ENCODE measurements at regions not wholly inside any gene's neighbourhood (a gene's known extent, or its start where the extent isn't known, plus 50 kb on each side); places are given as distances from the start of the nearest gene placed in this dataset.

GRCh38 chr2:57740891-57741290 lies 305.7 kb upstream of the VRK2 start:
- DNase-seq = no peak

- no peak for DNase-seq
These were observed 293.0 kb upstream of the VRK2 start for GRCh38 chr2:57753636-57754035.

DNA sequence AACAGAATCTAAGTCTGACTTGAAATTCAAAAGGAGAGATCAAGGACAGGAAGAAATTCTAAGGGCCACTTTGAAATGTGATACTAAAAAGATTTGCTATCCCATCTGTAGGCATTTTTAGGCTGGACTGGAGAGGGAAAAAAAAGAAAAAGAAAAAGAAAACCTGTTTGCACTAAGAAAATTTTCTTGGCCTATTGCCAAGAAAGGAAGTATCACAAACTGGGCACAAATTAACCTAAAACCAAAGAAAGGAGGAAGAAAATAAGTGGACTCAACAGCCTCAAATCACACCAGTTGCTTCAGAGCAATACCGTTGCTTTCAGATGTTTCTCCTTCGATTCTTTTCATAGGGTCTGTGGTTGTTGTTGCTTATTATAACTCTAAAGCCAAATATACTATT lies 287.9 kb upstream of the VRK2 start:
- no peak for DNase-seq

DNA sequence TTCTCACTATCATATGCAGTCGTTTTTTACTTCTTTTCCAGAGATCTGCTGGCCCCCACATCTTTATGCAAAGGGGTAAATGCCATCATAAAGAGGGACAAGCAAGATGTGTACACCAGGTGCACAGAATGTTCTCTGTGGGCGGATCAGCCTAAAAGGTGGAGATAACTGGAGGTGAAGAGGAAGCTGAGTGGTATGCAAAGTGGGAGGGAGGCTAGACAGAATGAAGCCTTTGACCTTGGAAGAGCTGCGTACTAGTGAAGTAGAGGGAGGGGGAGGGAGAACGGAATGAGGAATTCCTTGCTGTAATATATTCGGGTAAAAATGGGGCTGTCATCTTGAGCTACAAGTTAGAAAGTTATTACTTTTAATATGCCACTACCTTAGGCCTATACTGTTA lies 287.5 kb upstream of the VRK2 start:
- DNase-seq = no peak

DNA sequence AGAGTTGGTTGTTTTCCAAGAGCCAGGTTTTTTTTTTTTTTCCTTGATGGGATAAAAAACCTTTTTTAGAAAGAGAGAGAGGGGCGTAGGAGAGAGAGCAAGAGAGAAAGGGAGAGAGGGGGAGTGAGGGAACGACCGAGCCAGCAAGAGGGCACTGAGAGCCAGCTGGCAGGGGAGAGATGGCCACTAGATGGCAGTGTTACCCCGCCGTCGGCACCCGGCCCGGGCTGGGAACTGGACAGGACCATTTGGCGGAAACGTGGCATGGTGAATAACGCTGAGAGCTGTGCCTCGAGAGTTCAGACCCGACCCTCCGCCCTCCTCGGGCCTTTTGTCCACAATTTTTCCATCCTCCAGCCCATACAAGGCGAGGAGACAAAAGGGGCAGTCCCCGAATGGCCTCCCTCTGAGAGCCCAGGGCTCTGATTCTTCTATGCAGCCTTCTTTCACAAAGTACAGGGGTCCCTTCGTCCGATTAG lies 286.7 kb upstream of the VRK2 start:
- peak; percentile 94 for DNase-seq

DNA sequence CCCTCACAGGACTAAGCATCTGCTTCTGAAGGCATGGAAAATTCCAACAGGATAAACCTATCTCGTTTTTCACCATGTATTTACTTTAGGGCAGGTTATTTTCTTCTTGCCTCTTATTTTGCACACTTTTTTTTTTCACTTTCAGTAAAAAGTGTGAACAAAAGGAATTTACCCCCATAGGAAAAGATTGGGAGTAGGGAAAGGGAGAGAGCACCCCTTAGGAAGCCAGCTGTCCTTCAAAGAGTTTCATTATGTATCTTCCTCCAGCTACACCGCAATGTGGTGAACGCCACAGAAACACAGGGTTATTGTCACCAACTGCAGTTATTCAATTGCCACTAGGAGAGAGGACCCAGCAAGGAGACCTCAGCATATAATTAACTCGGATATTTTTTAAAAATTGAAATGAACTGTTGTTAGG lies 286.2 kb upstream of the VRK2 start:
- peak; percentile 38 for DNase-seq

DNA sequence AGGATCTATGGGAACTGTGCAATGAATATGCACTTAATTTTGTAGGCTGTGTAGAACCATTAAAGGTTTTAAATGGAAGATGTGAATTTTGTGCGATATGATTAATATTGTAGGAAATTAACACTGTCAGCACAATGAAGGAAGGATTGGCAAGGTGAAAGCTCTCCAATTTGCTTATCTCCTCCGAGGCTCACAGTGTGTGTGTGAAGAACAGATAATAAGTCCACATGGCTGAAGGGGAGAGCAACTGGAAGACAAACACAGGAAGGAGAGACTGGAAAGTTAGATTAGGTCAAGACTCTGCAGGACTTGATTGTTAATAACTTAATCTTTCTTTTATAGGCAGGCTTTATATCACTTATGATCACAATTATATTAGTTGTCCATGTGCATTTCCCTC lies 269.7 kb upstream of the VRK2 start:
- DNase-seq = no peak

- no peak for DNase-seq
These were observed 264.0 kb upstream of the VRK2 start for GRCh38 chr2:57782587-57782986.

- no peak for DNase-seq
These were observed 253.3 kb upstream of the VRK2 start for GRCh38 chr2:57793310-57793709.

DNA sequence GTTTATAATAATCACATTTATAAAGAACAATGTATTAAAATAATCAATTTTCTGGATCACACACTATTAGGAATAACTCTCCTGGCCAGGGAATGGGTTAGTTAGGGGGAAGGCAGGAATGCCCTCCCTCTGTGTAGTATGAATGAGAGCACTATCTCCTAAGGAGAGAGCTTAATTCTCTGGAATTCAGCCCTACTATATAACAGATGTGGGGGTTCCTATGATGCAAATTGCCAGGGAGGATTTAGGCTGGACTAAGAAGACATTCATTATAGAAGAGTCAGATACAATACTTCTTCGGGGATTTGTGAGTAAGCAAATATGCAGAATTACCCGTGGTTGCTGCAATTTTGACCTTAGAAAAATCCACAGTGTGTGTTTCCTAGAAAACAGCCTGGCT lies 250.1 kb upstream of the VRK2 start:
- no peak for DNase-seq

DNA sequence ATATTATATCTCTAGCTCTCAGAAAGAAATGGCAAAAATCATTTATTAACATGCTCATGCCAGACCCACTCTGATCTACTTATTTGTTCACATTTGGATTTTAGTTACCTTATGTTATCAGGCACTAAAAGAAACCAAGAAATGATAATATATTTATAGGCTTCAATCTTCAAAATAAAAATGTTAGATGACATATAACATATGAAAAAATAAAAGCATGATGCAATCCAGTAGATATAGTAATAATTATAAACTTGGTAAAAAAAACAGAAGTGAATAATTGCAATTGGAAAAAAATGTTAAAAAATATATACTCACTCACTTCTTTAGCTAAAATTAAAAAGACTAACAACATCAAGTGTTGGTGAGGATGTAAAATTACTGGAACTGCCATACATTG lies 248.3 kb upstream of the VRK2 start:
- no peak for DNase-seq

- DNase-seq = no peak
These were observed 244.4 kb upstream of the VRK2 start for GRCh38 chr2:57802243-57802642.

DNA sequence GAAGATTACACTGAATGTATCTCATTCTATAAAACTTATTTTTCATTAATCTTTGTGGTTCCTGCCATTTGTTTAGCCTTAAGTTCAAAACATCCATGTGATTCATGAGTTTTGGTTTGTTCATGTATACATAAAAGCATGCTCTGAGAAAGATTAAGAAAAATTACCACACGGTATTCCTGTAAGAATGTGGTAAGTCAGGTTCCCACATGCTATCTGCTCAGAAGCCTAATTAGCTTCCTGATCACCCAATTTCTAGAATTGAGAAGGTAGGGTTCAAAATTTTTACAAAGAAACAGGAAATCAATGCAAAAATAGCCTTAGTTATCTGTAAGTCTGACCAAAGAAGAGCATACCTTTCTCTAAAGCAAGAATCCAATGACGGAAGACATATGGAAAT lies 241.6 kb upstream of the VRK2 start:
- no peak for DNase-seq

DNA sequence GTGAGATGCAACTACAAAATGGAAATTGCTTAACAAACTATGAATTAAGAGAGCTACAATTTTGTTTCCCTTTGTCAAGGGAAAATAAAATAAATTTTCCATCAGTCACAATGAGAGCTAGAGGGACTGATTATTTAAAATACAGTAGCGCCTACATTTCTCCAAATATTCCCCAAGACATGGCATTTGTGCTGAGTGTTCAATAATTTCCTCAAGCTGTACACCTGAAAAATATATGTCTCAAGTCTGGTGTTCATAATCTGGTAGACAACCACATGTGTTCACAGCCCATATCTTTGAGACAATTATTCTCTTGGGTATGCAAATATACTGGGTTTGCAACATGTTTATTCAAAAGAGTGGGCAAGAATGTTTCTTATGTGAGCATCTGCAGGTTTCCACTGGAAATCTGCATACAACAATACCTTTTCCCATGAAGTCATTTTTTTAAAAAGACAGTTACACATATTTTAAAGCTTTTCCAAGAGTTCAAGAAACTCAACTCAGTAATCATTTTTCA lies 240.1 kb upstream of the VRK2 start:
- no peak for DNase-seq

- no peak for DNase-seq
These were observed 237.4 kb upstream of the VRK2 start for GRCh38 chr2:57809230-57809629.

GRCh38 chr2:57821088-57821487 lies 225.5 kb upstream of the VRK2 start:
- DNase-seq = no peak

DNA sequence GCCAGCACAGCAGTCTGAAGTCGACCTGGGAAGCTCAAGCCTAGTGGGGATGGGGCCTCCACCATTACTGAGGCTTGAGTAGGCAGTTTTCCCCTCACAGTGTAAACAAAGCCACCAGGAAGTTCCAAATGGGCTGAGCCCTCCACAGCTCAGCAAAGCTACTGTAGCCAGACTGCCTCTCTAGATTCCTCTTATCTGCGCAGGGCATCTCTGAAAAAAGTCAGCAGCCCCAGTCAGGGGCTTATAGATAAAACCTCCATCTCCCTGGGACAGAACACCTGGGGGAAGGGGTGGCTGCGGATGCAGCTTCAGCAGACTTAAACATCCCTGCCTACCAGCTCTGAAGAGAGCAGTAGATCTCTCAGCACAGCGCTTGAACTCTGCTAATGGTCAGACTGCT lies 218.4 kb upstream of the VRK2 start:
- DNase-seq = no peak

GRCh38 chr2:57834666-57835065 lies 211.9 kb upstream of the VRK2 start:
- no peak for DNase-seq

- no peak for DNase-seq
These were observed 204.1 kb upstream of the VRK2 start for GRCh38 chr2:57842531-57842930.

GRCh38 chr2:57843158-57843557 lies 203.4 kb upstream of the VRK2 start:
- no peak for DNase-seq

DNA sequence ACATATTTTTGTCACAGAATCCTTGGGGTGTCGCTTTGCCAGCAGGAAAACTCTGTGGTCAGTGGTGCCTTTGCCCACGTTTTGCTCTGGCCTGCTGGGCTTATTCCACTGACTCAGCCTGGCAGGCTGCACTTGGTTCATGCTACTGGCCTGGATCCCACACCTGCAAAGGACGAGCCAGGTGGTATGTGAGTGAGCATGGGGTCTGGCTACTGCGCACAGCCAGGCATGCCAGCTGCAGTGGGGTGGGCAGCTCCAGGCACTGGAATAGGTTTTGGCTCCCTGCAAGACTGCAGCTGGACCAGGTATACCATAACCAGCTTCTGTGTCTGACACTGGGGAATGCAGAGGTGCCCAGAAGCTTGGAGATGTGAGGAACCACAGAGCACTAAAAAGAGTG lies 197.9 kb upstream of the VRK2 start:
- no peak for DNase-seq

DNA sequence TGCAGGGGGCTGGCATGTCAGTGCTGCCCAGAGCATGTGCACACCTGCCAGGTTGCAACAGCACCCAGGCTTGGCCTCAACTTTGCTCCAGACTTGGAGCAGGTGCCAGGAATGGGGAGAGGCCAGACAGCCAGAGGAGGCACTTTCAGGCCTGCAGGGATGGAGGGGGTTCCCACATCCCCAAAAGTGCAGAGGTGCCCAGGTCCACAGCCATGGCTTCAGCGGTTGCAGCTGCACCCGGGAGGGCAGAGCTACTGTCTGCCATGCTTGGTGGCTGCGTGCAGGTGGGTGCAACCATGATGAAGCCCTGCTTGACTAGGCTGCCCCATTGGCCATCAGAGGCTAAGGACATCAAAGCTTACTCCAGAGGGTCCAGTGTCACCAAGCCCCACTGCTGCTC lies 196.8 kb upstream of the VRK2 start:
- no peak for DNase-seq

DNA sequence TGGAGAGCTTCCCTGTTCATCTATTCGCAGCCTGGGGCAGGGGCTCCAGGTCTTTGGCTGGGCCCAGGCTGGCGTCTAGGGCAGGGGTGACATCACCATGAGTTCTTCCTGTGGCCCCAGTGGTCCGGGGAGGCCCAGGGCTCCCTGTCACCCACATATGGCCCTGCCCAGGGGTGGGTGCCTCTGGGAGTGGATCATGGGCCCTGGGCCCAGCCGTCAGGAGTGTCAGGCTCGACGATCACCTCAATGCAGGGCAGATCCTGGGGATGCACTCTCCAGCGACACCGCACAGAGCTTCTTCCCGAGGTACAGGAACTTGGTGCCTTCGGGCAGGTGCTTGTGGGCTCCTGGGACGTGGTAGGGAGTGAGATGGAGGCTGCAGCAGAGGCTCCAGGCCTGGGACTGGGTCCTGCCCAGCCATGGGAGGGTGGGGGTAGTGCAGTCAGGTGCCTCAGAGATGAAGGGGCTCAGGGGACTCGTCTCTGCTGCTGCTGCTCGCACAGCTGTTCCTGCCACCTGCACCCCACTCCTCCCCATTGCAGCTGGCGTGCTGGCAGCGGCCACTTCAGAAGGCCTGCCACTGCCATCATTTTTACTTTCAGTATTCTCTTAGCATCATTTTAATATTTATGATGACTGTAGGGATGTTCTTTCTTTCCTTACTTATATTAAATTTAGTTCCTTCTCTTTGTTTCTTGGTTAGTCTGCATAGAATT lies 196.0 kb upstream of the VRK2 start:
- DNase-seq = no peak

- no peak for DNase-seq
These were observed 191.4 kb upstream of the VRK2 start for GRCh38 chr2:57855212-57855611.

DNA sequence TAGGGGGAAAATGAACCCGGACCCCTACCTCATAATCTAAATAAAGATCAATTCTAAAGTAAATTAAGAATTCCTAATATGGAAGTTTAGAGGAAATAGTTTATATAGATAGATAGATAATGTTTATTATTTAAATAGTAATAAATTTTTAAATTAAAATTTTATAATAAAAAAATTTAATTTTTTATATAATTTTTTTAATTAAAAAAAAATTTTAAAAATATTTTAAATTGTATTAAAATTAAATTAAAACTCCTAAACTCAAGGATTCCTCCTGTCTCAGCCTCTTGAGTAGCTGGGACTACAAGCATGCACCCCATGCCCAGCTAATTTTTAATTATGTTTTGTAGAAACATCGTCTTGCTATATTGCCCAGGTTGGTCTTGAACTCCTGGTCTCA lies 186.9 kb upstream of the VRK2 start:
- DNase-seq = no peak
